ENCODE measurements at regions not wholly inside any gene's neighbourhood (a gene's known extent, or its start where the extent isn't known, plus 50 kb on each side); places are given as distances from the start of the nearest gene placed in this dataset.

GRCh38 chrX:85619962-85620361 is 240.5 kb upstream of the POF1B start:
- Histone ChIP-seq H3K4me3 (no peak overlapping the region), H3K9me3 (no peaks in the 10 kb centered on the region), H3K36me3 (no peaks in the 10 kb centered on the region), H3K4me1 (no peaks in the 10 kb centered on the region), H3K27me3 (no peaks in the 10 kb centered on the region), H3K27ac (no peak overlapping the region)
- no peak for TF ChIP-seq CTCF (IDR thresholded peaks at IDR 0.05)
- intact Hi-C loops (cut with DNase I; ENCODE audit: low total_unique reads), result no loop called here
- DNase-seq, result no peak

- DNase-seq, result no peak
- H3K4me3 ChIP-seq, result no peak overlapping the region
- no peaks in the 10 kb centered on the region for H3K27me3 ChIP-seq
- intact Hi-C loops (cut with DNase I; ENCODE audit: low total_unique reads), result no loop called here
- no peaks in the 10 kb centered on the region for H3K9me3 ChIP-seq
- H3K27ac ChIP-seq, result no peak overlapping the region
- TF ChIP-seq CTCF (IDR thresholded peaks at IDR 0.05), result no peak
- no peaks in the 10 kb centered on the region for H3K36me3 ChIP-seq
- no peaks in the 10 kb centered on the region for H3K4me1 ChIP-seq
Measured at GRCh38 chrX:85611926-85612325, 232.5 kb upstream of the POF1B start.

DNA sequence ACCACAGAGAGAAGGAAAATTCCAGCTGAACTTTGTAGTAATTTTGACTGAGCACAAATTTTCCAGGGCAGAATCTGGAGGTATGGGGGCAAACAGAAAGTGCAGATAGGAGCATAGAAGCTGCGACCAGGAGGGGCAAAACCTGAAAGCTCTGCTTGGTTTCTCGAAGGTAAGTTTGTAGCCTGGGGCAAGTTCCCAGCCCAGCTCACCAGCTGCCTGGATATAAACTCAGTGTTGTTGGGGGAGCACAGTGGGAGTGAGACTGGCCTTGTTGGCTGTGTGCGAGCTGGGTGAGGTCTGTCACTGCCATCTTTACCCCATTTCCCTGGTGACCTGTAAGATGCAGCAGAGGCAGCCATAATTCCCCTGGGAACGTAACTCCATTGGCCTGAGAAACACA is 213.5 kb upstream of the POF1B start:
- Histone ChIP-seq H3K27me3 (no peaks in the 10 kb centered on the region), H3K27ac (no peak overlapping the region), H3K36me3 (no peaks in the 10 kb centered on the region), H3K9me3 (peaks cover 0 to 4% (median 0%) of the 10 kb centered on the region in 3 donors), H3K4me1 (no peaks in the 10 kb centered on the region), H3K4me3 (no peak overlapping the region)
- TF ChIP-seq CTCF (IDR thresholded peaks at IDR 0.05), result no peak
- DNase-seq, result no peak
- intact Hi-C loops (cut with DNase I; ENCODE audit: low total_unique reads), result no loop called here

DNA sequence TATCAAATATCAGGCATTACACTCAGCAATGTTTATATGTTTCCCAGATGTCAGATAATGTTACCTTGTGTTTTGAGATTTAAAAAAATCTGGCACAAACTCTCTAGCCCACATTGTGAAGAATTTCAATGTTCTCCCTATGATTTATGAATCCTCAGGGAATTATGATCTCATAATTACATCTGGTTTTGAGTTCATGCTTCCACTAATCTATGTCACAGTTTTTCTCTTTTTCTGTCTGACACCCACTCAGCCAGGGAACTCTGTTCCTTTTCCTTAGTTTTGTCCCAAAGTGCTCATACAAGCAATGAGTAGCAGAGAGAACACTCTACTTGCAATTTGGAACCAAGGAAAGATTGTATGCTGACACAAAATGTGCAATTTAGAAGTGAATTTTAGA is 212.1 kb upstream of the POF1B start:
- no peaks in the 10 kb centered on the region for H3K4me1 ChIP-seq
- no peak for DNase-seq
- intact Hi-C loops (cut with DNase I; ENCODE audit: low total_unique reads), result no loop called here
- no peak overlapping the region for H3K4me3 ChIP-seq
- H3K9me3 ChIP-seq, result peaks cover 0 to 4% (median 0%) of the 10 kb centered on the region in 3 donors
- H3K27ac ChIP-seq, result no peak overlapping the region
- no peaks in the 10 kb centered on the region for H3K36me3 ChIP-seq
- H3K27me3 ChIP-seq, result no peaks in the 10 kb centered on the region
- TF ChIP-seq CTCF (IDR thresholded peaks at IDR 0.05), result no peak

DNA sequence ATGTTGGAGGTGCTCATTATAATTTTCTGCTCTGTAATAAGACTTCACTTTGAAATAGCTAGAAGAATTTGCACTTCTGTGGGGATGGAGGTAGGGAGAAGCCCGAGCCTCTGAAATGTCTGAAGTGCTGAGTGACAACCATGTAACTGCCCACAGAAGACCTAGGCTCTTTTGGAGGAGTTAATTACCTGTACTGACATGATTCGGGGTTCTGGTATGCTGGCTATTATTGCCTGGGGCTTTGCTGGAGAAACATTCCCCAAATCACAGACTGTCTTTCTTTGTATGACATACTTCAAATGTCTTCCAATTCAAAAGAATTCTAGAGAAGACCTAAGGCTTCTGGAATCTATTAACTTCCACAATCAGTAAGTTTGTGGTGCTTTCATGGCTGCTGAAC is 211.2 kb upstream of the POF1B start:
- no peak for TF ChIP-seq CTCF (IDR thresholded peaks at IDR 0.05)
- no peak overlapping the region for H3K4me3 ChIP-seq
- DNase-seq, result no peak
- H3K9me3 ChIP-seq, result peaks cover 0 to 4% (median 0%) of the 10 kb centered on the region in 3 donors
- no peaks in the 10 kb centered on the region for H3K36me3 ChIP-seq
- intact Hi-C loops (cut with DNase I; ENCODE audit: low total_unique reads), result no loop called here
- no peaks in the 10 kb centered on the region for H3K4me1 ChIP-seq
- no peaks in the 10 kb centered on the region for H3K27me3 ChIP-seq
- no peak overlapping the region for H3K27ac ChIP-seq

- no peak for DNase-seq
- intact Hi-C loops (cut with DNase I; ENCODE audit: low total_unique reads), result no loop called here
- H3K27me3 ChIP-seq, result no peaks in the 10 kb centered on the region
- TF ChIP-seq CTCF (IDR thresholded peaks at IDR 0.05), result no peak
- no peaks in the 10 kb centered on the region for H3K4me1 ChIP-seq
- no peaks in the 10 kb centered on the region for H3K9me3 ChIP-seq
- H3K4me3 ChIP-seq, result no peak overlapping the region
- H3K27ac ChIP-seq, result no peak overlapping the region
- no peaks in the 10 kb centered on the region for H3K36me3 ChIP-seq
Measured at GRCh38 chrX:85573801-85574200, 194.3 kb upstream of the POF1B start.
